Heart right ventricle (tissue), 16 donors: ENCODE measurements at regions not wholly inside any gene's neighbourhood (a gene's known extent, or its start where the extent isn't known, plus 50 kb on each side); places are given as distances from the start of the nearest gene placed in this dataset.
"Not testable (repeated sequence)": the region's sequence is repeated elsewhere in the genome, so short reads cannot be mapped to it uniquely, and the experiment has no call there.

ENCODE experiments used
- ATAC-seq, 8 donors: fragments of 200-7000 bp; cut with Tn5 transposase; one replicate each; pipeline ENCODE4 v1.9.1; 2020; ENCODE audit warnings: mild to moderate bottlenecking in 8 of 8, moderate library complexity in 8 of 8, moderate number of reproducible peaks in 1 of 8
- DNase-seq, 2 donors: peaks; one replicate each; pipeline ENCODE4 v3.0.0-alpha.2; 2020
- H3K27ac ChIP-seq, 10 donors: fragments of 200-600 bp; sonication (generic) in 2 of 10; one replicate each; pipeline versions ENCODE4 v1.5.0 to v1.8.0; 2020 to 2022; ENCODE audit warnings: mild to moderate bottlenecking in 3 of 10
- H3K27me3 ChIP-seq, 7 donors: fragments of 200-600 bp; one replicate each; pipeline ENCODE4 v1.8.0; 2021 to 2022; ENCODE audit warnings: mild to moderate bottlenecking in 2 of 7
- H3K36me3 ChIP-seq, 9 donors: fragments of 200-600 bp; sonication (generic) in 1 of 9; one replicate each; pipeline versions ENCODE4 v1.5.0 to v1.8.0; 2020 to 2022; ENCODE audit warnings: mild to moderate bottlenecking in 2 of 9
- H3K4me1 ChIP-seq, 9 donors: fragments of 200-600 bp; sonication (generic) in 1 of 9; one replicate each; pipeline versions ENCODE4 v1.5.0 to v1.8.0; 2020 to 2022; ENCODE audit warnings: mild to moderate bottlenecking in 4 of 9
- H3K4me3 ChIP-seq, 10 donors: fragments of 200-600 bp; sonication (generic) in 2 of 10; one replicate each; pipeline versions ENCODE4 v1.5.0 to v1.8.0; 2020 to 2022; ENCODE audit warnings: mild to moderate bottlenecking in 7 of 10, moderate library complexity in 2 of 10
- H3K9me3 ChIP-seq, 11 donors: fragments of 200-600 bp in 10 of 11; sonication (generic) in 2 of 11; one replicate each; pipeline versions ENCODE4 v1.5.0 to v1.8.0; 2013 to 2022; ENCODE audit warnings: mild to moderate bottlenecking in 2 of 11, control low read depth in 1 of 11, moderate library complexity in 1 of 11
- CTCF ChIP-seq, 9 donors: fragments of 200-600 bp; sonication (generic) in 2 of 9; IDR thresholded peaks; one replicate each; pipeline versions ENCODE4 v1.5.0 to v1.8.0; 2021 to 2022; ENCODE audit warnings: antibody characterized with exemption in 9 of 9, mild to moderate bottlenecking in 5 of 9, moderate library complexity in 1 of 9
- WGBS, 2 donors: extraction: QIAGEN DNeasy Blood & Tissue Kit; methylation state at CpG; one replicate each; pipeline ENCODE4 v1.1.7; 2013; ENCODE audit warnings: inconsistent platforms in 1 of 2; 5-methylcytosine and 5-hydroxymethylcytosine counted together
- intact Hi-C, 10 donors: fragments of 100-400 bp; cut with DNase I; formaldehyde crosslinking; loops; one replicate each; pipeline versions ENCODE4 v1.11.1 to v1.14.2; 2022
- donor health status: Arrhythmogenic right ventricular cardiomyopathy.
- donor health status: ischemic (EF 13 %, LVEDD 7.1; RV severe dilation, severe dysfunction).
- donor health status: healthy with polysubstance abuse.
- donor health status: DM: no; HTN: yes; CAD: no.
- donor health status: DM: no; HTN: no; CAD: no.
- donor health status: ischemic (EF 25% LVEDD 6.9; RV normal size, moderate dysfunction).
- donor health status: ischemic (EF 25% LVEDD 5.7; RV mildly dilated, moderate dysfunction).
- donor health status: healthy.
- donor health status: DM: yes; HTN: yes; CAD: no.
- donor health status: Ischemic cardiomyopathy.
- donor health status: ischemic (EF 35%, LVEDD 5.7; RV mildly dilated, moderate dysfunction).
- donor health status: nonischemic (EF 11% LVEDD 7.7; RV severe dilation, severe dysfunction).
- donor health status: DM: yes; HTN: yes; CAD: no.
- donor health status: PGD.
- donor health status: ischemic (EF 29% LVEDD 5.4; RV normal size, mild dysfunction).
- donor health status: nonischemic (EF 23%, LVEDD 6.1; RV moderate dilation, normal function).

- TF ChIP-seq CTCF (IDR thresholded peaks at IDR 0.05) = peak; percentile 54 to 90 (median 72)
- intact Hi-C loops = loop anchor here in 1 of 10 donors (5.0 kb wide), 1 partner anchor 827 kb away; no protein-coding TSS in a partner anchor
- H3K27me3 ChIP-seq, H3K36me3 ChIP-seq, H3K9me3 ChIP-seq, H3K4me1 ChIP-seq: not testable (repeated sequence)
- WGBS, 2 donors = 17% methylated on average over 12 of the region's 12 CpGs
- peak; percentile 67 to 82 for DNase-seq
- peak in 7 of 8 donors; percentile 58 to 86 (median 71) for ATAC-seq
- peak overlapping the region in 4 of 10 donors; percentile 36 to 73 (median 65) for H3K27ac ChIP-seq
- peak overlapping the region in 6 of 10 donors; percentile 22 to 49 (median 44) for H3K4me3 ChIP-seq
These were observed 167.2 kb downstream of the TBC1D2B start for GRCh38 chr15:77910030-77910911.

- Histone ChIP-seq H3K27me3 (no peaks in the 10 kb centered on the region), H3K27ac (no peak overlapping the region), H3K4me1 (peaks cover 0 to 5% (median 0%) of the 10 kb centered on the region in 9 donors), H3K36me3 (no peaks in the 10 kb centered on the region), H3K9me3 (no peaks in the 10 kb centered on the region), H3K4me3 (no peak overlapping the region)
- no peak for DNase-seq
- TF ChIP-seq CTCF (IDR thresholded peaks at IDR 0.05) = no peak
- 74 to 75% methylated on average over 13 to 14 of the region's 14 CpGs for WGBS, 2 donors
- intact Hi-C loops = no loop called here
- ATAC-seq = no peak
These were observed 168.2 kb downstream of the TBC1D2B start for GRCh38 chr15:77909182-77909940.

DNA sequence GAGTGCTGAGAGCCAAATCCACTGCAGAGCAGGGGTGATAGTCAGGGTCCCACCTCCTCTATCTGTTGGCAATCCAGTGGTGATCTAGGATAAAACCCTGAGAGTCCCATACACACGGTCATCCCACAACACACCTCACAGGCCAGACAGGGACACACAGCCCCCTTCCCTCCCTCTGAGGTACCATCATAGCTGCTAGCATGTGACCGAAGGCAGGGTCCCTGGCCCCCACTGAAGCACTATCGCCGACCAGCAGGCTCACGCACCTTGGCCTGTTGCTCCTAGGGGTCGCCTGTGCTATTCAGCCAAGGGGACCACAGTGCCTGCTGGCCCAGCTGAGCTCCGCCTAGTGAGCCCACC is 168.8 kb downstream of the TBC1D2B start:
- H3K4me1 ChIP-seq, H3K4me3 ChIP-seq, DNase-seq, H3K9me3 ChIP-seq, H3K36me3 ChIP-seq, intact Hi-C loops, H3K27ac ChIP-seq, ATAC-seq, H3K27me3 ChIP-seq: not testable (repeated sequence)
- 74 to 82% methylated on average over 5 of the region's 7 CpGs for WGBS, 2 donors

DNA sequence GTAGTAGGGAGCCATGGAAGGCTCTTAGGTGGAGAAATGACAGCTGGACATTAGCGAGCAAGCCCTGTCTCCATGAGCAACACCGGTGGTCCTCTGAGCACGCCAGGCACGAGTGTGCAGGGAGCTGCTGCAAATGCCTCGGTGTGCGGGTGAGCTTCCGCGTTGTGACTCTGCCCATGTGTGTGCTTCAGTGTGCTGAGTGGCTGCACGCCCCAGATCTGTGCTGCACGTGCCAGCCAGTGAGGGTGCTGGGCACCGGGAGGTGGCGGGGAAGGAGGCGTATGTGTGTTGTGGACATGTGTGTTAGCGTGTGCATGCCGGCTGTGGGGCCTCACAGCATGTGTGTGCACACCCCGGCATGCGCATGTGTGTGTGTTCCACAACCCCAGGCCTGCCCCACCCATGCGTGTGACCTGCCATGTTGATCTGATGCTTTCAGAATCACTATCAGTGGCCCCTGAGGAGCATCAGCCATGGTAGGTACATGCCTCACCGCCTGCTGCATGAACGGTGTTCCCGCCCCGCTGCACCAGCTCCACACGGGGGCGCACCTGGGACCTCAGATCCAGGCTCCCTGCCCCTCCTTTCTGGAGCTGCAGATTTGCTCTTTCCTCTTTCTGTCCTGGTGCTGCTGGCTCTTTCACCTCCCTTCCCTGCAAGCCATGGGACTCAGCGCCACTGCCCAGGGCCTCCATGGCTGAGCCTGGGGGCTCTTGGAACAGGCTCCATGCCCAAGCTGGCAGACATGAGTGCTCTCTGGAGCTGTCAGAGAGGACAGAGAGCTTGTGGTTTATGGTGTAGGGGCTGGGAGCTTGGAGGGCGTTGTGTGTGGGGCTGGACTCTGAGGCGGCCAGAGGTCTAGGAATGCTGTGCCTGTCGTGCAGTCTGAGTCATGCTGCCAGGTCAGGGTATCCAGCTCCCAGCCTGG is 169.4 kb downstream of the TBC1D2B start:
- no peaks in the 10 kb centered on the region for H3K27me3 ChIP-seq
- no peaks in the 10 kb centered on the region for H3K36me3 ChIP-seq
- ATAC-seq = peak in 5 of 8 donors; percentile 27 to 71 (median 54)
- intact Hi-C loops = no loop called here
- H3K27ac ChIP-seq = peak overlapping the region in 1 of 10 donors; percentile 12
- peaks cover 0 to 5% (median 0%) of the 10 kb centered on the region in 9 donors for H3K4me1 ChIP-seq
- no peak for DNase-seq
- 68 to 77% methylated on average over 28 of the region's 28 CpGs for WGBS, 2 donors
- peak in 6 of 9 donors; percentile 21 to 56 (median 38) for TF ChIP-seq CTCF (IDR thresholded peaks at IDR 0.05)
- H3K9me3 ChIP-seq = no peaks in the 10 kb centered on the region
- H3K4me3 ChIP-seq = no peak overlapping the region

GRCh38 chr15:77906062-77906990 is 171.2 kb downstream of the TBC1D2B start:
- WGBS, 2 donors = 73 to 76% methylated on average over 17 of the region's 17 CpGs
- ATAC-seq = peak in 1 of 8 donors; percentile 12

More at GRCh38 chr15:77906062-77906990, 171.2 kb downstream of the TBC1D2B start:
- DNase-seq, intact Hi-C loops, H3K36me3 ChIP-seq, H3K27me3 ChIP-seq, H3K27ac ChIP-seq, H3K9me3 ChIP-seq, H3K4me1 ChIP-seq, H3K4me3 ChIP-seq: not testable (repeated sequence)
